GM04503 (cell line): ENCODE measurements at regions not wholly inside any gene's neighbourhood (a gene's known extent, or its start where the extent isn't known, plus 50 kb on each side); places are given as distances from the start of the nearest gene placed in this dataset.

Experiments used
- DNase-seq: peaks from one replicate; pipeline ENCODE4 v3.0.0-alpha.2; 2012; ENCODE audit warnings: low read depth

DNA sequence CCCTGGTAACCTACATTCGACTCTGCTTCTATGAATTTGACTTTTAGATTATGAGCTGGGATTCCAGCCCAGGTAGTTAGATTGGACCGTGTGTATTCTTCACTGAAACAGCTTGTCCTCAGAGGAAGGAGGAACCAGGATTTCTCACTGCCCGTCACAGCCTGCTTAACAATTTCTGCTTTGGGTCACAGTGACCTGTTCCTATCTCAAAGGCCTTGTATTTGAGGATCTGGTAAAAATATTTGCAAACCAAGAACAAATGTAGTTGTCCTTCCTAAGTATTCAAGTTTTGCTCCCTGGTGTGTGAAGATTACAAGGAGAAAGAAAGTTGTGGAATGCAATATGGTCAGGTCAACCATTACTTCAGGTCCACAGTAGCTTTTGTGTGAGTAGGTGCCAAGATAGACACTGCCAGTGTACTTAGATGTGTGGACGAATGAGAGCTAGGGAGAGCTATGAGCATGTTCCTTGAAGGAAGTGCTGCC, 55.1 kb downstream of the KIF4B start:
- no peak for DNase-seq

DNA sequence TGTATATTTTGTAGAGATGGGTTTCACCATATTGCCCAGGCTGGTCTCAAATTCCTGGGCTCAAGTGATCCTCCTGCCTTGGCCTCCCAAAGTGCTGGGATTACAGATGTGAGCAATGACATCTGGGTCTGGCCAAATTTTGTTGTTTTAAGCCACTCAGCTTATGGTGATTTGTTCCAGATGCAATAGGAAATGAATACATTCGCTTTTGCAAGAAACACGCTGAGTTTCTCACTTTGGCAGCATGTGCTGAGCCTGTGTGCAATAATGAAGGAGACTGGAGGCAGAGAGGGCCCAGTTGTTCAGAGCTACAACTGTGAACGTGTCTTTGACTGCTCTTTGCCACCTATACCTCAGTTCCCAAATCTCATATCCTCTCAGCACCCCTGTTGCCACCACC, 56.4 kb downstream of the KIF4B start:
- no peak for DNase-seq

DNA sequence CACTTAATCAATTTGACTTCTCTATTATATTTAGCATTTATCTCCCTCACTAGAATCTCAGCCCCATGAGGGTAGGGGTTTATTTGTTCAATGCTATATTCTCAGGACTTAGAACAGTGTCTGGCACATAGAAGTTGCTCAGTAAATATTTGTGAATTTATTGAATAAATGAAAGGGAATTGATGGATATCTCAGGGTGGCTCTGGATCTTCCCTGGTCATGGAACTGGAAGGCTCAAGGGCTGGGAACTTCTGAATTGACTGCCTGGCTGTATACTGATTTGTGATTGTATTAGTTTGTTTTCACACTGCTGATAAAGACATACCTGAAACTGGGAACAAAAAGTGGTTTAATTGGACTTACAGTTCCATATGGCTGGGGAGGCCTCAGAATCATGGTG, 57.2 kb downstream of the KIF4B start:
- DNase-seq: no peak

DNA sequence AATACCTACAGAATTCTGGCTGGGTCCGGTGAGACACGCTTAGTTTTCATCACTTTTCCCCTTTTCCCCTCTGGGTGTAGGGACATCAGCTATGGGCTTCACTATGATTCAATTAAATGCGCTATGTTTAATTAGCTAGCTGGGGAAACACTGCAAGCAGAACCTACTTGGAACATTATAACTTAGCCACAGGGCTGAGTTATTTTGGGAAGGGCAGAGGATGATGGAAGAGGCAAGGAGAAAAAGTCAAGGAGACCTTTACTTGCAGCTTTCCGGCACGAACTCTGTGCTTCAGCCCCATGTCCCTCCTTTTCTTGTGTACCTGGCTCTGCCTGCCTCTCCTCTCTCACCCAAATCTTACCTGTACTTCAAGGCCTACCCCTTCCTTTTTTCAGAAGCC, 62.8 kb downstream of the KIF4B start:
- no peak for DNase-seq

DNA sequence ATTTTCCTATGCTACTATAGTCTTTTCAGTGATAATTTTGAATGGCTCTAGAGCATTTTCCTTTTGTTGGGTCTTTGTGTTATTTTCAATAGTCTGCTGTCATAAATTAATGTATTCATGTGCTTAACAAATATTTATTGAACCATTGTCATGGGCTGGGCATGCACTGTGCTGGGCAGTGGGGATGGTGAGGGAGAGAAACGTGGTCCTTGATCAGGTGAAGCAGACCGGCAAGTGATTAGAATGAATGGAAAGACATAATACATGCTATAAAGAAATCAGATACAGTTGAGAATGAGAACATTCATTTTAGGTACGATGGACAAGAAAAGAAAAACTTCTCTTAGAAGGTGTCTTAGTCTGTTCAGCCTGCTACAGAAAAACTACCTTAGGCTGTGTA, 66.1 kb downstream of the KIF4B start:
- no peak for DNase-seq

GRCh38 chr5:155080721-155081120, 67.2 kb downstream of the KIF4B start:
- DNase-seq: no peak

- DNase-seq: no peak
These were observed 68.1 kb downstream of the KIF4B start for GRCh38 chr5:155081618-155082017.

DNA sequence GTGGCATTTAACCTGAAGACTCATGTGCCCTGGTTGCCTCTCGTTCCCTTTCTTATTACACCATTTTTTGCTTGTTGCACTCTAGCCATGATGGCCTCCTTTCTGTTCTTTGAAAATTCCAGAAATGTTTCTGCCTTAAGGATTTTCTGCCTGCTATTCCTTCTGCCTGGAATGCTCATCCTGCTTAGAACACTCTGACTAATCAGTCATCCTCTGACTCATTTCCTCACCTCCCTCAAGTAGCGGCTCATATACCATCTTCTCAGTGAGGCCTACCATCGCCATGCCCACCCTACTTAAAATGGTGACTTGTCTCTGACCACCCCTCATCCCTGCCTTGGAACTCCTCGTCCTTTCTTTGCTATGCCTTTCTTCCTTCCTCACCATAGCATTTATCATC, 68.8 kb downstream of the KIF4B start:
- no peak for DNase-seq

GRCh38 chr5:155085282-155085989, 71.9 kb downstream of the KIF4B start:
- DNase-seq: no peak

GRCh38 chr5:155087036-155087435, 73.5 kb downstream of the KIF4B start:
- DNase-seq: no peak

DNA sequence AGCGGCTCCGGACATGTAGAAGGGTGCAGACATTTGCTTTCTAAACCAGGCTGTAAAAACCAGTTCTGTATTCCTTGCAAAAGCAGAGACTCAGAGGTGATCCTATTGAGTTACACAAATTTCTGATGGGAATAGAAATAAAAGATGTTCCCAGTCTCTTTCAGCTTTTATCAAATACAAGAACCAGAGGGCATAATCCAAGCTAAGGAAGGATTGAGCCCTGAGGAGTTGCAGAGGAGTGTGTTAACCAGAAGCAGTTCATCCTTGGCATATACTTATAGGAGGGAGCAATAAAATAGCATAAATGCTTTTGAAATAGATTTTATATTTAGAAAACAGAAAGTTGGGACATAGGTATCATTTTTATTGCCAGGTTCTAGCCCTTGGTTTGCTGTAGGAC, 75.3 kb downstream of the KIF4B start:
- DNase-seq: no peak

DNA sequence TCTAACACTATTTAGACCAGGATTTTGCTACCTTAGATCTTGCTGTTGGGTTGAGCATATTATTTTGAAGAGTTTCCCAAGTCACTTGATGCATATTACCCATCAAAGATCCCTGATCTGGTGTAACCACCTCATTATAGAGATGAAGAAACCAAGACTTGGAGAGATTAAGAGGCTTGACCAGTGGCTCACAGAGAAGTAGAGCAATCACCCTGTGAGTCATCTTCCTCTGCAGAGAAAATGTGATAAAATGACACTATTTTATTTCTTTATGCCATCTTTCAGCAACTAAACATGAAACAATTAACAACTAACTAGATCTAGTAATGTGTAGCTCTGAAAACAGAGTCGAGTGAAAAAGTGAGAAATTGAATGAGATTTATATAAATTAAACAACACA, 76.1 kb downstream of the KIF4B start:
- no peak for DNase-seq

DNA sequence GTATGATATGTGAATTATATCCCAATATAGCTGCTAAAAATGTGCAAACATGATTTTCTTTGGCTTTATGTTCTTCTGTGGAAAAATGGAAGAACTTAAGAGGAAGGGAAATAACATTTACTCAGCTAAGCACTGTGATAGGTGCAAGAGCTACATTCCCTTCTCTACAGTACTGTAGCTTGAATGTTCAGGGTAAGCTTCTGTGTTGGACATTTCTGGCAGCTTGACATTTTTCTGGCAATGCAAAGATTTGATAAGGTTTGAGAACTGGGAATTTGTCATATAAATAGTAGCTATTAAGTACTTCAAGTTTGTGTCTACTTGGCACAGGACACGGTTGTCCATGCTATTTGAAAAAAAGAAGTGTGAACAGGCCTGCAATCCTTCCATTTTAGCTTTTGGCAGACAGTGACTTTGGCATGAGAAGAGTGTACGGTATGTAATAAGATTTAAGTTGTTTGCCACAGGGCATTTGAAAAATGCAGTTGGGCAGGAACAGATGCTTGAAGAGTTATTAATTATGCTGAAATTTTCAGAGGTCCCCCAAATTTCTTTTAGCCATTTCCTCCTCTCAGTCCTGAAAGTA, 77.6 kb downstream of the KIF4B start:
- no peak for DNase-seq

DNA sequence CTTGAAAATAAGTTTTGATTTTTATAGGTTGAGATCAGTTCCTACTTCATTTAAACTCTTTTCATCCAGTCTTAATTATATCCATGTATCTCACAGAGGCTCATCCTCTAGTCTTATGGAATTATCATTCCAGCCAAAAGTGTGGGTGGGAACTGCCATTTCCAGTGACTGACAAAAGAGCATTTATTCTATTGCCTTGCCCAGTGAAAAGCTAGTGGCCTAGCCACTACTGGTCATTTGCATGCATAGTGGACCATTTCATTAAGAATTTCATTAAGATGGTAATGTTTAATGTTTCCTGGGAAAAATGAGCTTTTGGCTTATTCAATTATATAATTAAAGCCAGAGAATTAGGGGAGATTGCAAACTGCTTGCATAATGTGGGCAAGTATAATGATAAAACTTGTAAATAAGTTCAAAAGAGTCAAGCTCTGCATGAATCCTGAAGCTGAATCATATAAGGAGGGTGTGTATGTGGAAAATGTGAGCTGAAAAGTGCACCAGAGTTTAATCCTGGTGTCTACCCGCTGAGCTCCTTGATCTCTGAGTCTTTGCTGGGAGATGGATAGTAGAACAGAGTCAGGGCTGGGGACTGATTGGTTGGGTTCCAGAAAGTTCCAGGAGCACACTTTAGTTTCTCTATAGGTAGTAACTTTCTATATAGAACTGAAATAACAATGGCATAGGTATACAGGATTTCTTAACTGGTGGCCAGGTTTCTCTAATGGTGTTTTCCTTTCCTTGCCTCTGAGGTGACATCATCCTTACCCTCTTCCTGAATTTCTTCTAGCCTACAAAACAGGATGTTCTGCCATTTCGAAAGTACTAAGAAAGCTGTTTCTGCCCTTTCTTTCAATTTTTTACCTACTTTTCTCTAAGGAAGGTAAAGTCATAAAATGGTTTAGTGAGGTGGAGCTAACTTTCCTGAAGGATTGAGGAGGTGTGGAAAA, 78.5 kb downstream of the KIF4B start:
- DNase-seq: no peak

- DNase-seq: no peak
These were observed 80.9 kb downstream of the KIF4B start for GRCh38 chr5:155094455-155094854.

DNA sequence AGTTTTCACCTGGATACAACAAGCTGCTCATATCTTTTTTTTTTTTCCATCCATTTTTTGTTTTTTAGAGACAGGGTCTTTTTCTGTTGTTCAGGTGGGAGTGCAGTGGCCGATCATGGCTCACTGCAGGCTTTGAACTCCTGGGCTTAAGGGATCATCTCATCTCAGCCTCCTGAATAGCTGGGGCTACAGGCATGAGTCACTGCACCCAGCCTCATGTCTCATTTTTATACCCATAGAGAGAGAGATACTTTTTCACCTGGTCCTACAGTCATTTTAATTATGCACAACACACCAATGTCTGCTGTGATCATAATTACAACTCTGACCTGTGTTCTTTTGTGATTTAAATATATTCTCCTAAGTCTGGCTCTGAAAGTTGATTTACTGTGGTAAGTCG, 84.4 kb downstream of the KIF4B start:
- no peak for DNase-seq

DNA sequence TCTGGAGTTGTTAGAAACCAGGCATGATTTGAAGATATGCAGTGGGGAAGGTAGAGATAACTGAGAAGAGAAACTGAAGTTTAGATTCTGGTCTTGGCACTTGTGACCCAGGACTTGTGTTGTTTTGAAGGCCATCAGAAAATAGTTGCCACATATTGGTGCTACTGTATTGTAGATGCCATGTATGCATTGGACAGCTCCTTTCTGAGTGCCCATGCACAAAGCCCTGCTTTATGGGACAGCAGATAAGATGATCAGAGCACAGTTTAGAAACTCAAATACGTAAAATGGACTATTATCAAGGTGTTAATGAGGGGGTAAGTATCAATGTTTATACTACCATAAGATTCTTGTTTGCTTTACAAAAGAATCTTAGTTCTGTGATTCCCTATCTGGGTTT, 84.9 kb downstream of the KIF4B start:
- DNase-seq: no peak

- DNase-seq: no peak
These were observed 88.1 kb downstream of the KIF4B start for GRCh38 chr5:155101697-155102096.

DNA sequence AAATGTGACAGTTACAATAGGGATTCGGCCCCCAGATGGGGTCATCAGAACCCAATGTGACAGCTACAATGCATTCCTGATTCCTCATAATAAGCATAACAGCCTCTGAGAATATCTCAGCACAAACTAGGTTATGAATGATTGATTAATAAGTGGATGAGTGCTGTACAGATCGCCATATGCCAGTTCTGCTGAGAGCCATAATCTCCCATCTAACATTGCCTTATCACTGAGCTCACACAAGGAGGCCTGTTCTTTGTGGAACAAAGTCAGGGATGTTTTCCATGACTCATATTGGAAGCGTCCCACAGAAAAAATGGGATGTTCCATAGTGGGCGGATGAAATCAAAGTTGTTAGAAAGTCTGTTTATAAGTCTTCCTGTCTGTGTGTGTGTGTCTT, 89.6 kb downstream of the KIF4B start:
- no peak for DNase-seq

DNA sequence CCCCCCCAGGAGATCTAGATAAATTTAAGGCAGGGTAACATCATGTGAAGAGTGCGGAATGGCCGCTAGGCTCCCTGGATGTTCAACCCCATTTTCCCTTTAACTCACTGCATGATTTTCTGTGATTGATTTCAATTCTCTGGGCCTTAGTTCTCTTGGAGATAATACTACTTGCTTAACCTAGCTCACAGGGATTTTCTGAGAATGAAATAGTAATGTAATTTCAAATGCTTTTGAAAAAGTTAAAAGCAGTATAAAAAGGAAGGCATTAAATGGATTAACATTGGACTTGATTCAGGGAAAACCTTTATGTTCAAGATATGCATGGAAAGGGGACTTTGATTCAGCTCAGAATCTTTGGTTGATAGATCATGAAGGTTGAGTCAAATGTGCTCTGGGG, 90.9 kb downstream of the KIF4B start:
- DNase-seq: no peak

GRCh38 chr5:155106221-155106620, 92.7 kb downstream of the KIF4B start:
- DNase-seq: no peak

- DNase-seq: no peak
These were observed 100.3 kb downstream of the KIF4B start for GRCh38 chr5:155113888-155114287.

GRCh38 chr5:155114655-155115054, 101.1 kb downstream of the KIF4B start:
- DNase-seq: no peak
